ENCODE measurements at regions not wholly inside any gene's neighbourhood (a gene's known extent, or its start where the extent isn't known, plus 50 kb on each side); places are given as distances from the start of the nearest gene placed in this dataset.

DNA sequence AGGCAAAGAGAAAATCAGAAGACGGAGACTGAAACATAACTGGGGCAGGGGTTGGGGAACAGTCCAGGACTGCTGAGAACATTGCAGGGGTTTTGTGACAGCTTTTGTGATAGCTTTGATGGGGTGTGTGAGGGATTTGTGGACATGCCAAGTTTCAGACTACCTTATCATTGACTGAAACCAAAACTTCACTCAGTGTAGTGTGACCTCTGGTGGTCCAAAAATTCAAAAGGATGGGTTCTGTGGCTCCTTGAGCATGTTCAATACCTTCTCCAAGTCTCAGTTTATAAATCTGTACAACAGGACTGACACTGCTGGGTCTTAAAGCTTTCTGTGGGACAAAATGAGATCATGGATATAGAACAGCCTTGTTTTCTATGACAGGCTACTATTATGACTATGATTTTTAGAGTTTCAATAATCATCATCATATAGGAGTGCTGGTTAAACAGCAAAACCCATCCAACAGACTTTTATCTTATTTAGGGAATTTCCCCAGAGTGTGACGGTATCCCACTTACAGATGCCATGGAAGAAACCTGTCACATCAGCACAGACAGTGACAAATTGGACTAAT, 259.2 kb upstream of the SLC14A2 start:
- no peak overlapping the region for H3K27ac ChIP-seq
- H3K4me1 ChIP-seq (ENCODE audit: control insufficient read depth in 1 of 2, insufficient read depth in 1 of 2, low read depth in 1 of 2, low read length in 1 of 2), result no peaks in the 10 kb centered on the region
- TF ChIP-seq, protein P1, sequence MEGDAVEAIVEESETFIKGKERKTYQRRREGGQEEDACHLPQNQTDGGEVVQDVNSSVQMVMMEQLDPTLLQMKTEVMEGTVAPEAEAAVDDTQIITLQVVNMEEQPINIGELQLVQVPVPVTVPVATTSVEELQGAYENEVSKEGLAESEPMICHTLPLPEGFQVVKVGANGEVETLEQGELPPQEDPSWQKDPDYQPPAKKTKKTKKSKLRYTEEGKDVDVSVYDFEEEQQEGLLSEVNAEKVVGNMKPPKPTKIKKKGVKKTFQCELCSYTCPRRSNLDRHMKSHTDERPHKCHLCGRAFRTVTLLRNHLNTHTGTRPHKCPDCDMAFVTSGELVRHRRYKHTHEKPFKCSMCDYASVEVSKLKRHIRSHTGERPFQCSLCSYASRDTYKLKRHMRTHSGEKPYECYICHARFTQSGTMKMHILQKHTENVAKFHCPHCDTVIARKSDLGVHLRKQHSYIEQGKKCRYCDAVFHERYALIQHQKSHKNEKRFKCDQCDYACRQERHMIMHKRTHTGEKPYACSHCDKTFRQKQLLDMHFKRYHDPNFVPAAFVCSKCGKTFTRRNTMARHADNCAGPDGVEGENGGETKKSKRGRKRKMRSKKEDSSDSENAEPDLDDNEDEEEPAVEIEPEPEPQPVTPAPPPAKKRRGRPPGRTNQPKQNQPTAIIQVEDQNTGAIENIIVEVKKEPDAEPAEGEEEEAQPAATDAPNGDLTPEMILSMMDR (IDR thresholded peaks at IDR 0.05), result no peak
- H3K4me3 ChIP-seq (ENCODE audit: low read depth in 1 of 2, low read length in 1 of 2), result no peak overlapping the region
- no peaks in the 10 kb centered on the region for H3K9me3 ChIP-seq
- H3K36me3 ChIP-seq, result no peaks in the 10 kb centered on the region
- no peaks in the 10 kb centered on the region for H3K27me3 ChIP-seq

DNA sequence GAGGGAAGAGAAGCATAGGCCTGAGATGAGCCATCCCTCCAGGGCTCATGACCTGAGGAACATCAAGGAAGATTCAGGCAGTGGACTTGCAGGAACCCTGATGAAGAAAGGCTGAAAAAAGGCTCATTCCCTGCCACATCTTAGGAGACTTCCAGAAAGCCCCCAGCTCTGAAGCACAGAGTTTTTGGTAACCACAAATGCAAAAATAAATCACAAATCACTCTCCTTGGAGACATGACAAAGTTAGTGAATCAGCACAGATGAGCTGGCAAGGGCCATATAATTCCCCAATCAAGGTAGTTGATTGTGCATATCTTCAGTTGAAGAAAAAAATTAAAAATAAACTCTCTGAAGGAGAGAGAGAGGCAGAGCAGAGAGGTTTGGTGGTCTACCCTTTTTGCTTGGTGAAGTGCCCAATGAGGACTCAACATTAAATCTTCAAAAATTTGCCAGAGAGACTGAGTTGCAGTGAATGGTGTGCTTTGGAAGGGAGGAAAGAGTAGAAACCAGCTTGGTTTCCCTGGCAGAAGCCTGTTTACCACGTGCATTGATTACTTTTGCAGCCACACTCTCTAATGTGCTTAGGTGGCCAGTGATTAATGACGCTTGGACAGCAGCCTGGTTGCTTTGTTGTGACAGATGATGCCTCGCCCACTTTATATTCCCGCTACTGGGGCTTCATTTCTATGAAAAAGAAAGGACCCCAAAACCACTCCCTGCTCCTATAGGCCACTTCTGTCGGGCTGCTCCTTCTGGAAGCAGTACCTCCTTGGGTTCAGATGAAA, 257.4 kb upstream of the SLC14A2 start:
- no peaks in the 10 kb centered on the region for H3K9me3 ChIP-seq
- no peak overlapping the region for H3K4me3 ChIP-seq (ENCODE audit: low read depth in 1 of 2, low read length in 1 of 2)
- H3K27ac ChIP-seq, result no peak overlapping the region
- TF ChIP-seq, protein P1 (IDR thresholded peaks at IDR 0.05), result no peak
- no peaks in the 10 kb centered on the region for H3K4me1 ChIP-seq (ENCODE audit: control insufficient read depth in 1 of 2, insufficient read depth in 1 of 2, low read depth in 1 of 2, low read length in 1 of 2)
- H3K36me3 ChIP-seq, result no peaks in the 10 kb centered on the region
- H3K27me3 ChIP-seq, result no peaks in the 10 kb centered on the region

DNA sequence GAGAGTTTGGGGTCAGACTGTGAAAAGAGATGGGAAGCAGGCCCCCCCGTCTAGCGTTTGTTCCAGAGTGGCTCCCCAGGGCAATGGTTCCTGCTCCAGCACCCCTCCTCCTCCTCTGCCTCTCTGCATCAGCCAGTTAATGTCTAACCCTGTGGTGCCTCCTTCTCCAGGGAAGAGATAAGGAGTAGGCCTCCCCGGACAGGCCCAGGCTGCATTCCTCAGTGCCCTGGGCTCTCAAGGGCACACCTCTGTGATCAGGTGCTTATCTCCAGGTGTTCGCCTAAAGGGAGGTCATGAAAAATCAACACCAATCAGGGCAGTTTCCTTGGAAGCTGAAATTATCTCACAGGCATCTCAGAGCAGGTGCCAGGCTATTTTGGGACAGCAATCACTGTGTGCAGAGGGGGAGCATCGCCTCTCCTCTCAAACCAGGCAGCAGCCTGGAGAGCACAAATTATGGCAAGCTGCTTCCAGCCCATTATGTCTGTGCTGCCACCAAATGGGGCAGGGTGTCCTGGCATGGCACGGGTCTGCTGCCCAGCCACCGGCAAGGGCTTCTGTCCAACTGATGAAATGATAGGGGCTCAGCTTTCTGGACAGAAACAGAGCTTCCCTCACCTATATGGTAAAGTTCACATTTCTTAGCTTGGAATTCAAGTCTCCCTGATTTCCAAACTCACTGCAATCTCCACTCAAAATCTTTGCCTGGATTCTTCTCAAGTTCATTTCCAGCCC, 255.8 kb upstream of the SLC14A2 start:
- no peaks in the 10 kb centered on the region for H3K4me1 ChIP-seq (ENCODE audit: control insufficient read depth in 1 of 2, insufficient read depth in 1 of 2, low read depth in 1 of 2, low read length in 1 of 2)
- no peak overlapping the region for H3K27ac ChIP-seq
- H3K36me3 ChIP-seq, result no peaks in the 10 kb centered on the region
- TF ChIP-seq, protein P1 (IDR thresholded peaks at IDR 0.05), result no peak
- H3K27me3 ChIP-seq, result no peaks in the 10 kb centered on the region
- H3K9me3 ChIP-seq, result no peaks in the 10 kb centered on the region
- H3K4me3 ChIP-seq (ENCODE audit: low read depth in 1 of 2, low read length in 1 of 2), result no peak overlapping the region

DNA sequence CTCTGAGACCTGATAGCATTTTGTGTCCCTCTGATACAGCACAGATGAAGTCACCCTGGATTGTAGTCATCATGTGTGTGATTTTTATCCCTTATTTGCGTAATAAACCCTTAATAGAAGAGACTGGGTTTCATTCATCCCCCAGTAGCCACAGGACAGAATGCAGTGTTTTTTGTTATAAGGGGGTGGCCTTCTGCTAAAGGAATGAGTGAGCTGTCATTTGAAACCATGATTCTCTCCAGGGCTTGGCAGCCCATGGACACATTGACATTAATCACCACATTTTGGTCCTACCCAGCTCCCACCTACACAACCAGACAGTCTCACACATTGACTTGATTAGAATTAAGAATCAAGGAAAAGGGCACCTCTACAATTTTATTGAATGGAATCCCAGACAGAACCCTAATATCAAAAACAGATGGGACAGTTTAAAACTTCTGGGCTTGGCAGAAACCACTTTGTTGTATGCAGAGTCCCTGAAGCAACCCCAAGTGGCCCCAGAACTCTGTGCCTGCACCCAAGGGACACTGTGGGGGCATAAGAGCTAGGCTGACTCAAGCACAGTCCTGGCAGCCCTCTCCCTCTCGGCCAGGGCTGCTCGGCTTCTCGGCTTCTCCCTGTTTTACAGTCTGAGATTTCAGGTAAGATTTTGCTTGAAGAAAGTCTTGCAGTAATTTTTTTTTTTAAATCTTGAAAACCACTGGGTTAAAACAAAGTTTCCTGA, 254.0 kb upstream of the SLC14A2 start:
- Histone ChIP-seq H3K27ac (no peak overlapping the region), H3K9me3 (no peaks in the 10 kb centered on the region), H3K36me3 (no peaks in the 10 kb centered on the region), H3K27me3 (no peaks in the 10 kb centered on the region), H3K4me1 (ENCODE audit: control insufficient read depth in 1 of 2, insufficient read depth in 1 of 2, low read depth in 1 of 2, low read length in 1 of 2) (no peaks in the 10 kb centered on the region), H3K4me3 (ENCODE audit: low read depth in 1 of 2, low read length in 1 of 2) (no peak overlapping the region)
- TF ChIP-seq, protein P1 (IDR thresholded peaks at IDR 0.05), result no peak

DNA sequence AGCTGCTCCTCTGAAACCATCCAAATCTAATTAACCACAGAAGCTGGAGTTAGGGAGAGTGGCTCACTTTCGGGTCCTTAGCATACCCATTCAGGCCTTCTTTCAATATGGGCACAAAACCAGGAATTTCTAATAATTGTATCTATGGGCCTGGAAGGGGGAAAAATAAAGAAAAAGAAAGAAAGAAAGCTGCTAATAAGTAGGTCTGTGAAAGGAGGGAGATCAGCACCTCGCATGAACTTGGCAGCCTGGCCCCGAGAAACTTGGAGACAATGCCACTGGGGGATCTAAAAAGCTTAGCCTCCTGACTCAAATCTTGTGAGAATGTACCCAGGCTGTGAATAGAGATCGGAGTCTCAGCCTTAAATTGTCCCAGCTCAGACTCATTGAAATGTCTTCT, 252.1 kb upstream of the SLC14A2 start:
- no peaks in the 10 kb centered on the region for H3K36me3 ChIP-seq
- no peaks in the 10 kb centered on the region for H3K9me3 ChIP-seq
- H3K4me1 ChIP-seq (ENCODE audit: control insufficient read depth in 1 of 2, insufficient read depth in 1 of 2, low read depth in 1 of 2, low read length in 1 of 2), result no peaks in the 10 kb centered on the region
- no peak overlapping the region for H3K27ac ChIP-seq
- H3K4me3 ChIP-seq (ENCODE audit: low read depth in 1 of 2, low read length in 1 of 2), result no peak overlapping the region
- no peaks in the 10 kb centered on the region for H3K27me3 ChIP-seq
- TF ChIP-seq, protein P1 (IDR thresholded peaks at IDR 0.05), result no peak

Measured in neutrophil (primary cell).